Trophoblast cell (in vitro differentiated cells and primary cell): ENCODE measurements at regions not wholly inside any gene's neighbourhood (a gene's known extent, or its start where the extent isn't known, plus 50 kb on each side); places are given as distances from the start of the nearest gene placed in this dataset.
A peak's percentile ranks its signal among the peaks of the same experiment; 100 is the strongest.

Experiments
- DNase-seq, 2 donors: peaks; one replicate each; pipeline ENCODE4 v3.0.0-alpha.2; 2016
- H2AFZ ChIP-seq: 2 replicates; pipeline ENCODE4 v1.6.1; 2013; ENCODE audit warnings: low read length, moderate library complexity, mild to moderate bottlenecking; ENCODE audit not compliant: insufficient read depth, poor library complexity
- H2AK5ac ChIP-seq: 2 replicates; pipeline ENCODE4 v1.6.1; 2013; ENCODE audit warnings: mild to moderate bottlenecking, low read length
- H2BK120ac ChIP-seq: 2 replicates; pipeline ENCODE4 v1.6.1; 2013; ENCODE audit warnings: low read length, mild to moderate bottlenecking, moderate library complexity; ENCODE audit not compliant: insufficient read depth, poor library complexity
- H2BK12ac ChIP-seq: 2 replicates; pipeline ENCODE4 v1.6.1; 2013; ENCODE audit warnings: mild to moderate bottlenecking, low read length, moderate library complexity
- H2BK5ac ChIP-seq: 2 replicates; pipeline ENCODE4 v1.6.1; 2013; ENCODE audit warnings: low read length, low read depth, moderate library complexity, mild to moderate bottlenecking; ENCODE audit not compliant: poor library complexity
- H3K14ac ChIP-seq: 2 replicates; pipeline ENCODE4 v1.6.1; 2013; ENCODE audit warnings: mild to moderate bottlenecking, low read length
- H3K18ac ChIP-seq: 2 replicates; pipeline ENCODE4 v1.6.1; 2013; ENCODE audit warnings: mild to moderate bottlenecking, low read length
- H3K23ac ChIP-seq: 2 replicates; pipeline ENCODE4 v1.6.1; 2013; ENCODE audit warnings: low read length
- H3K27ac ChIP-seq: 2 replicates; pipeline ENCODE4 v1.5.1; 2013; ENCODE audit warnings: low read depth, mild to moderate bottlenecking, inconsistent platforms, low read length, moderate library complexity
- H3K27me3 ChIP-seq: 2 replicates; pipeline ENCODE4 v1.6.1; 2013; ENCODE audit warnings: inconsistent platforms, mild to moderate bottlenecking, low read length, moderate library complexity; ENCODE audit not compliant: insufficient read depth
- H3K36me3 ChIP-seq, 2 experiments: 1 replicate in 1 of 2; 2 replicates in 1 of 2; pipeline ENCODE4 v1.6.1; 2013; ENCODE audit warnings: low read length in 2 of 2, mild to moderate bottlenecking in 2 of 2, moderate library complexity in 1 of 2; ENCODE audit not compliant: insufficient read depth in 2 of 2, control insufficient read depth in 1 of 2
- H3K4ac ChIP-seq: 2 replicates; pipeline ENCODE4 v1.6.1; 2013; ENCODE audit warnings: low read depth, mild to moderate bottlenecking, low read length, moderate library complexity
- H3K4me1 ChIP-seq, 2 experiments: 1 replicate in 1 of 2; 2 replicates in 1 of 2; pipeline ENCODE4 v1.6.1; 2013; ENCODE audit warnings: low read length in 2 of 2, mild to moderate bottlenecking in 2 of 2, moderate library complexity in 1 of 2; ENCODE audit not compliant: insufficient read depth in 2 of 2, control insufficient read depth in 1 of 2
- H3K4me2 ChIP-seq: 2 replicates; pipeline ENCODE4 v1.6.1; 2013; ENCODE audit warnings: inconsistent platforms, mild to moderate bottlenecking, low read length, moderate library complexity
- H3K4me3 ChIP-seq: 2 replicates; pipeline ENCODE4 v1.5.1; 2013; ENCODE audit warnings: mild to moderate bottlenecking, low read depth, low read length, inconsistent platforms
- H3K79me1 ChIP-seq: one replicate; pipeline ENCODE4 v1.6.1; 2013; ENCODE audit warnings: low read length
- H3K79me2 ChIP-seq: 2 replicates; pipeline ENCODE4 v1.6.1; 2013; ENCODE audit warnings: low read length, mild to moderate bottlenecking; ENCODE audit not compliant: control insufficient read depth, insufficient read depth, poor library complexity
- H3K9ac ChIP-seq: 2 replicates; pipeline ENCODE4 v1.6.1; 2013; ENCODE audit warnings: mild to moderate bottlenecking, low read length
- H3K9me3 ChIP-seq: 2 replicates; pipeline ENCODE4 v1.6.1; 2013; ENCODE audit warnings: low read depth, mild to moderate bottlenecking, control low read depth, inconsistent platforms, low read length; ENCODE audit not compliant: insufficient read depth
- H4K12ac ChIP-seq: 2 replicates; pipeline ENCODE4 v1.6.1; 2013; ENCODE audit warnings: low read depth, mild to moderate bottlenecking, low read length, moderate library complexity
- H4K8ac ChIP-seq: 2 replicates; pipeline ENCODE4 v1.6.1; 2013; ENCODE audit warnings: low read depth, mild to moderate bottlenecking, low read length, moderate library complexity
- H4K91ac ChIP-seq: one replicate; pipeline ENCODE4 v1.6.1; 2013; ENCODE audit warnings: low read depth, mild to moderate bottlenecking, low read length, moderate library complexity
- WGBS: extraction: QIAGEN DNeasy Blood & Tissue Kit; methylation state at CpG from one replicate; pipeline ENCODE4 v1.1.7; 2013; ENCODE audit warnings: missing lambda C conversion rate; ENCODE audit not compliant: insufficient read length, insufficient coverage; ENCODE audit errors: extremely low coverage; 5-methylcytosine and 5-hydroxymethylcytosine counted together

DNA sequence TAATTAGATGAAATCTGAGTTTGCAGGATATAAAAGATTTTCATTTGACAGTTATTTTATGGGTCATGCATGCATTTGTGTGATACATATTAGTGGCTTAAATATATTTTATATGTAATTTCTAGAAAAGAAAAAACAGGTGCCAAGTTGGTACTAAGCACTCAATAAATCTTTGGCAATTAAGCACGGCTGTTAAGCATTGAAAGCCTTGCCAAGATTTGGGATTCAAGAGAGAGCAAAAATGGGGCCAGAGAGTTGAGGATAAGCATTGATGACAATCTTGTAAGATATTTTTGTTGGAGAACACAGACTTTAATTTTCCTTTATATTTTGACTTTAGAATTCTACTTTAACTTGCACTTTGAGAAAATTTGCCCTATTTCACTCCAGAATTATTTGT lies 249.8 kb upstream of the MAD2L1 start:
- H2BK5ac ChIP-seq, result no peak overlapping the region
- H3K79me1 ChIP-seq, result no peaks in the 10 kb centered on the region
- DNase-seq, result no peak
- H4K8ac ChIP-seq, result no peak overlapping the region
- H3K4me2 ChIP-seq, result no peak overlapping the region
- H4K91ac ChIP-seq, result no peak overlapping the region
- no peak overlapping the region for H2AK5ac ChIP-seq
- no peak overlapping the region for H3K9ac ChIP-seq
- no CpG with 5 or more reads among the region's 1 CpG for WGBS
- no peaks in the 10 kb centered on the region for H3K79me2 ChIP-seq
- no peak overlapping the region for H2AFZ ChIP-seq
- H3K36me3 ChIP-seq, result no peaks in the 10 kb centered on the region
- no peaks in the 10 kb centered on the region for H3K27me3 ChIP-seq
- no peak overlapping the region for H2BK120ac ChIP-seq
- no peak overlapping the region for H3K4me3 ChIP-seq
- no peak overlapping the region for H3K18ac ChIP-seq
- no peak overlapping the region for H3K14ac ChIP-seq
- H3K27ac ChIP-seq, result no peak overlapping the region
- H4K12ac ChIP-seq, result no peak overlapping the region
- no peak overlapping the region for H3K23ac ChIP-seq
- H3K9me3 ChIP-seq, result no peaks in the 10 kb centered on the region
- no peak overlapping the region for H3K4ac ChIP-seq
- no peak overlapping the region for H2BK12ac ChIP-seq
- no peaks in the 10 kb centered on the region for H3K4me1 ChIP-seq

GRCh38 chr4:120314969-120315368 lies 248.3 kb upstream of the MAD2L1 start:
- Histone ChIP-seq H2BK120ac (no peak overlapping the region), H3K18ac (no peak overlapping the region), H3K79me1 (no peaks in the 10 kb centered on the region), H2AK5ac (no peak overlapping the region), H3K9me3 (peaks cover 2% of the 10 kb centered on the region), H3K23ac (no peak overlapping the region), H2BK12ac (no peak overlapping the region), H3K4me2 (no peak overlapping the region), H2BK5ac (no peak overlapping the region), H2AFZ (no peak overlapping the region), H3K4me3 (no peak overlapping the region), H3K36me3 (no peaks in the 10 kb centered on the region), H3K4ac (no peak overlapping the region), H4K91ac (no peak overlapping the region), H4K12ac (no peak overlapping the region), H3K79me2 (no peaks in the 10 kb centered on the region), H3K4me1 (no peaks in the 10 kb centered on the region), H3K14ac (no peak overlapping the region), H4K8ac (no peak overlapping the region), H3K27ac (no peak overlapping the region), H3K27me3 (no peaks in the 10 kb centered on the region), H3K9ac (no peak overlapping the region)
- DNase-seq, result no peak
- WGBS, result no CpG with 5 or more reads among the region's 2 CpGs

DNA sequence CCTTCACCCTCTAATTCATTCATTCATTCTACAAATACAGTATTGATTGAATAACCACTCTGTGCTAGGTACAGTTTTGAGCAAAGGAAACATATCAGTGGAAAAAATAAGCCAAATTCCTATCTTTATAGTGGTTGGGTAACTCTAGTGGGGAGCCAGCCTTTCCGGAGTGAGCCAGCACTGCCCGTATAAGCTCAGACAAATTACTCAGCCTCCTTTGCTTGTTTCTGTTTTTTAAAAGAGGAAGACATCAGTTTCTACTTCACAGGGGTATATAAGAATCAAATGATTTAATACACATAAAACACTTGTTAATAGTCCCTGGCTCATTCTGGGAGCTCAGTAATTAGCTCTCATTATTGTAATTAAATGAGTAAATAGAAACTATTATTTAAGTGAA lies 238.2 kb upstream of the MAD2L1 start:
- peak; percentile 4 to 27 for DNase-seq
- H4K91ac ChIP-seq, result no peak overlapping the region
- no peaks in the 10 kb centered on the region for H3K79me1 ChIP-seq
- no peak overlapping the region for H2AK5ac ChIP-seq
- no peak overlapping the region for H3K23ac ChIP-seq
- no peak overlapping the region for H3K14ac ChIP-seq
- no peak overlapping the region for H2BK120ac ChIP-seq
- H3K4me2 ChIP-seq, result no peak overlapping the region
- H3K4ac ChIP-seq, result no peak overlapping the region
- H2BK12ac ChIP-seq, result no peak overlapping the region
- no peak overlapping the region for H4K12ac ChIP-seq
- no peaks in the 10 kb centered on the region for H3K36me3 ChIP-seq
- no peak overlapping the region for H3K9ac ChIP-seq
- H3K18ac ChIP-seq, result no peak overlapping the region
- no peaks in the 10 kb centered on the region for H3K4me1 ChIP-seq
- WGBS, result no CpG with 5 or more reads among the region's 2 CpGs
- no peak overlapping the region for H2AFZ ChIP-seq
- H3K9me3 ChIP-seq, result no peaks in the 10 kb centered on the region
- no peak overlapping the region for H4K8ac ChIP-seq
- H3K27me3 ChIP-seq, result no peaks in the 10 kb centered on the region
- H3K79me2 ChIP-seq, result no peaks in the 10 kb centered on the region
- no peak overlapping the region for H3K27ac ChIP-seq
- no peak overlapping the region for H2BK5ac ChIP-seq
- no peak overlapping the region for H3K4me3 ChIP-seq

GRCh38 chr4:120299631-120300030 lies 233.0 kb upstream of the MAD2L1 start:
- H2BK12ac ChIP-seq, result no peak overlapping the region
- H3K18ac ChIP-seq, result no peak overlapping the region
- H3K79me2 ChIP-seq, result no peaks in the 10 kb centered on the region
- no peak overlapping the region for H4K91ac ChIP-seq
- H4K8ac ChIP-seq, result no peak overlapping the region
- H4K12ac ChIP-seq, result no peak overlapping the region
- WGBS, result no CpG with 5 or more reads among the region's 2 CpGs
- no peak overlapping the region for H3K4ac ChIP-seq
- H3K9ac ChIP-seq, result no peak overlapping the region
- H2AFZ ChIP-seq, result no peak overlapping the region
- H3K4me1 ChIP-seq, result no peaks in the 10 kb centered on the region
- no peak overlapping the region for H3K27ac ChIP-seq
- no peak overlapping the region for H3K23ac ChIP-seq
- no peak for DNase-seq
- H2BK120ac ChIP-seq, result no peak overlapping the region
- H3K36me3 ChIP-seq, result no peaks in the 10 kb centered on the region
- no peak overlapping the region for H2BK5ac ChIP-seq
- H3K4me2 ChIP-seq, result no peak overlapping the region
- no peak overlapping the region for H2AK5ac ChIP-seq
- H3K79me1 ChIP-seq, result no peaks in the 10 kb centered on the region
- no peak overlapping the region for H3K4me3 ChIP-seq
- no peaks in the 10 kb centered on the region for H3K27me3 ChIP-seq
- no peaks in the 10 kb centered on the region for H3K9me3 ChIP-seq
- H3K14ac ChIP-seq, result no peak overlapping the region
